SKM-1 (cell line): ENCODE measurements at regions not wholly inside any gene's neighbourhood (a gene's known extent, or its start where the extent isn't known, plus 50 kb on each side); places are given as distances from the start of the nearest gene placed in this dataset.
"Not testable (repeated sequence)": the region's sequence is repeated elsewhere in the genome, so short reads cannot be mapped to it uniquely, and the experiment has no call there.

Experiments
- DNase-seq: peaks from one replicate; lab custom pipeline; 2025; ENCODE audit not compliant: unreplicated experiment; lab: John Stamatoyannopoulos, UW

DNA sequence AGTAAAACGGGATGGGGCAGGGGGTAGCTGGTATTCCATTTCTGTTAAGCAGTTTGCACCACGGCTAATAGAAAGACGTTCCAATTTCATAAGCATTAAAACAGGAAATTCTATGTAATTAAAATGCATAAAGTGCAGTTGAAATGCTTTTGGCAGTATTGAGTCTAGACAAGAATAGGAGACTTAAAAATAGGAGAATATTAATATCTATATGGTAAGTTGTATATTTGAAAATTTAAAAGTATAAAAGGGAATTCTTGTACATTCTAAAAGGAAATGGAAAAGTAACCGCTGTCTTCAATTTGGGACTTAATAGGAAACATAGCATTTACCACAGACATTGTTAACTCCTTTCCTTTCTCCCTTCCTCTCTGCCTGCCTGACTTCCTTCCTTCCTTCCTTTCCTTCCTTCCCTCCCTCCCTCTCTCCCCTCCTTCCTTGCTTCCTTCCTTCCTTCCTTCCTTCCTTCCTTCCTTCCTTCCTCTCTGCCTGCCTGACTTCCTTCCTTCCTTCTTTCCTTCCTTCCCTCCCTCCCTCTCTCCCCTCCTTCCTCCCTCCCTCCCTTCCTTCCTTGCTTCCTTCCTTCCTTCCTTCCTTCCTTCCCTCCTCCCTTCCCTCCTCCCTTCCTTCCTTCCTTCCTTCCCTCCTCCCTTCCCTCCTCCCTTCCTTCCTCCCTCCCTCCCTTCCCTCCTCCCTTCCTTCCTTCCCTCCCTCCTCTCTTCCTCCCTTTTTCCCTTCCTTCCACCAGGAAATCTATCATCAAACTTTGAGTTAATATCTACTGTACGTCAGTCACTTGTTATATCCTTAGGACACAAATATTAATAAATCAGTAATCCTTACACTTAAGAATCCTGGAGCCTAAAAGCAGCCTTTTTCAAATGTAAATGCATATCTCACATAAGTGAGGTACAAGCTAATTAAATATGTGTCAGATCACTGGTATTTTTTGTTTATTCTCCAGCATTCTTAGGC, 1049.3 kb downstream of the GALC start:
- DNase-seq: no peak

DNA sequence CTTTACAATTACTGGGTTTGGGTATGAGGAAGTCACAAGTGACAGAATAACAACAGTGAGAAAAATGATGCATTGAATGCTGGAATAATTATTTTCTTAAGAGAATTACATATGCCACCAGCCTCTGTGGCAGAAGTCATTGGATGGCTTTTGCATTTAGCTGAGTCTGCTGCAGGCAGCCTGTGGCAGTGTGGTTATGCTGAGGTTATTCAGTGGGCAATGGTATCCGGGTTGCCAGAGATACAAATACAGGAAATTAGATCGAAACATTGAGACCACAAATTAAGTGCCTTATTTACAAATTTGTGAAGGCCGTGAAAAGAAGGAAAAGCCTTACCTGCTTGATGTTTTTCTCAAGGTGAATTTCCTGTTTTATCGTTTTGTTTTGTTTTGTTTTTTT, 1050.0 kb downstream of the GALC start:
- DNase-seq: no peak

DNA sequence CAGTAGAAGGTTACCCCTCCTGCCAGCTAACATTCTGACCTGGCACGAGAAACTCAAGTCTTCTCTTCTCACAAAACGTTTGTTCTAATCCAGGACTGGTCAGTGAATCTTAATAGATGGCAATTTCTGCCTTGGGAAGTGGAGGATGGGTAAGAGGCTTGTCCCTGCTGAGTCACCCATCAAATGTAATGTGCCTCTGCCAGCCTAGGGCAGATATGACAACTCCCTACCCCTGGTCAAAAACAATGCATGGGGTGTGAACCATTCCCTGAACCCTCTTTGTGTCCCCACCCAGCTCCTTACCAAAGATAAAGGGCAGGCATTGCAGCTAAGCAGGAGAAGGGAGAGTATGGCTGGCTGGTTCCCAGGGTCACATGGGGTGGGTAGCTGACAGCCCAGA, 1052.9 kb downstream of the GALC start:
- no peak for DNase-seq

- DNase-seq: no peak
Observed at GRCh38 chr14:86938320-86938719, 1054.7 kb downstream of the GALC start.

GRCh38 chr14:86936556-86936955, 1056.4 kb downstream of the GALC start:
- no peak for DNase-seq

GRCh38 chr14:86935241-86935885, 1057.6 kb downstream of the GALC start:
- no peak for DNase-seq

- no peak for DNase-seq
Observed at GRCh38 chr14:86933958-86934595, 1058.9 kb downstream of the GALC start.

GRCh38 chr14:86933460-86933859, 1059.5 kb downstream of the GALC start:
- no peak for DNase-seq

DNA sequence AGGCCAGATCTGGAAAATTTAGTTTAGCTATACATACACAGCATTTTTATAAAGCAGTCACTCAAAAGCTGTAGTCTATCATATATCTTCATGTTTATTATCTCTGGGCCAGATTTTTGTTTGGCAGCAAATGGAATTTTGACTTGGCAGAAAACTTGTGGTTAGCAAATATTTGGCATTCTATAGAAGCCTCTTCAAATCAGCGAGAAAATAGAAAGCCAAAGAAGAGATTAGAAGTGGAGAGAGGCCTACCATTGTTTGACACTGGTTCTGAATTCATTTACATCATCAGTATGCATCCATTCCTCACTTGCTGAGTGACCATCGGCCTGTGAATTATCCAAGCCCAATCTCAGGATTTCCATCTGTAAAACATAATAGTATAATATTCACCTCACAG, 1077.6 kb downstream of the GALC start:
- DNase-seq: no peak

- no peak for DNase-seq
Observed at GRCh38 chr14:86912709-86913108, 1080.3 kb downstream of the GALC start.

- DNase-seq: no peak
Observed at GRCh38 chr14:86911486-86911885, 1081.5 kb downstream of the GALC start.

GRCh38 chr14:86905386-86905926, 1087.5 kb downstream of the GALC start:
- not testable (repeated sequence) for DNase-seq

DNA sequence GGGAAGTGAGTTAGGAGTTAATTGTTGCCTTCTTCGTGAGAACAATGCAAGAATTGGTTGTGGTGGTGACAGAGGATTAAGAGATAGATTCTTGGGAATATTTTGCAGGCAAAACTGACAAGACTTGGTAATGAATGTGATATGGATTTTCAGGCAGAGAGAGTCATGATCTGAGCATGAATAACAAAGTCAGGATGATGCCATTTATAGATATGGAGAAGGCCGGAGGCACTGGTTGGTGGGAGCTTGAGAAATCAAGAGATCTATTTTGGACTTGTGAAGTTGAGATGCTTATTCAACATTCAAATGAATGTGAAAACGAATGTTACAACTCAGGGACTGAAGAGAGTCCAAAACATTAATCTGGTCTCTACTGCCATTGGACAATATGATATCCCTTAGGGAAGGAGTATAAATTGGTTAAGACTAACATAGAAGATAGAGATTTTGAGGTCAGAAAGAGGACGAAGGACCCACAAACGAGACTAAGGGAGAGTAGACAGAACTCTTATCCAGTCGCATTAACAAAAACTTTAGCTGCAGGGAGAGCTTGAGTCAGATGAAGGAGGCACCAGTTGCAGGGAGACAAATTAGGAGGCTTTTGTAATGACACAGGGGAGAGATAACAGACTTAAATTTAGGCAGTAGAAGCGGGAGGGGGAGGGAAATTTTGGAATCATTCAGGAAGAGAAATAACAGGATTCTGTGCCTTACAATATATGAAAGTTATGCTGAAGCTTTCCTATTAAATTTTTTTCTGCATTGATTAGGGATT, 1090.6 kb downstream of the GALC start:
- DNase-seq: no peak

GRCh38 chr14:86897704-86898513, 1095.1 kb downstream of the GALC start:
- no peak for DNase-seq

DNA sequence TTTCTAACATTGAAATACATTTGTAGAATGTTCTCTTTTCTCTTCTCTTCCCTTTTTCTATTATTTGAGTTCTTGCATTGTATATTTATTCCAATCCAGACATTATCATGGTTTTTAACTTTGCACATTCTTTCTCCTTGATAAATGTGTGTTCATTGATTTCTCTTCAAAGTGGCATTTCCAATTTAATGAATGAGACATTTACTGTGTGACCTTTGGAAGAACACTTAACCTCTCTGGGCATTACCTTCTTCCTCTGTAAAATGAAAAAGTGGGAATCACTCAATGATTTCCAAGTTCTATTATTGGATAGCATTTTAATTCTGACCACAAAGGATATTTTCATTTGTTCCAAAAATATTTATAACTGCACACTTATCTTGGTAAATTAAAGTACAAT, 1095.8 kb downstream of the GALC start:
- no peak for DNase-seq

GRCh38 chr14:86896701-86897100, 1096.3 kb downstream of the GALC start:
- DNase-seq: no peak

- no peak for DNase-seq
Observed at GRCh38 chr14:86892152-86892956, 1100.6 kb downstream of the GALC start.

DNA sequence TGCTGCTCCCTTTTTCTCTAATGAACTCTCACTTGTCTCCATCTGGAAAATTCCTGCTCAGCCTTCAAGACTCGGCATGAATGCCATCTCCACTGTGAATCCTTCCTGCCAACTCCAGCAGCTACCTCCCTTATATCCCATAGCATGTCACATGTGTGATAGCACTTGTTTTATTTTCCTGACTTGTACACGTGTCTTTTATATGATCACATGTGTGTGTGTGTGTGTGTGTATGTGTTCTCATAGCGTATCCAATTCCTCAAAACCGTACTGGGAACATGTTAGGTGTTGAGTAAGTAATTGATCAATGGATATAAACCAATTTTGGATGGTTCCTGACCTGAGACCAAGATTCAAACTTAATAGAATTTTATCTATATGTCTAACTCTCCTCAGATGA, 1107.7 kb downstream of the GALC start:
- no peak for DNase-seq

- DNase-seq: no peak
Observed at GRCh38 chr14:86884498-86884897, 1108.5 kb downstream of the GALC start.
